COLO829 (cell line): ENCODE measurements at regions not wholly inside any gene's neighbourhood (a gene's known extent, or its start where the extent isn't known, plus 50 kb on each side); places are given as distances from the start of the nearest gene placed in this dataset.

Experiments
- DNase-seq: peaks from one replicate; pipeline ENCODE4 v3.0.0; 2012; ENCODE audit warnings: low spot score

DNA sequence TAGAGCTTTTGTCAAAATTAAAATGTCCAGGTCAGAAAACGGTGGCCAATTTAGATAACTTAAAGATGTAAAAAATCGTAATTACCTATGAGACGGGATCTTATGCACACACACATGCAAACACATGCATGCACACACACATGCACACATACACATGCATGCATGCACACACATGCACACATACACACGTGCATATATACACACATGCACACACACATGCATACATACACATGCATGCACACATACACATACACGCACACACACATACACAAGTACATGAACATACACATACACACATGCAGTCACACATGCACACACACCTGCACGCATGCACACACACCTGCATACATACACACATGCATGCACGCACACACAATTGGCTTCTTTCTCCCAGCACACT, 362.0 kb downstream of the IRX1 start:
- no peak for DNase-seq

DNA sequence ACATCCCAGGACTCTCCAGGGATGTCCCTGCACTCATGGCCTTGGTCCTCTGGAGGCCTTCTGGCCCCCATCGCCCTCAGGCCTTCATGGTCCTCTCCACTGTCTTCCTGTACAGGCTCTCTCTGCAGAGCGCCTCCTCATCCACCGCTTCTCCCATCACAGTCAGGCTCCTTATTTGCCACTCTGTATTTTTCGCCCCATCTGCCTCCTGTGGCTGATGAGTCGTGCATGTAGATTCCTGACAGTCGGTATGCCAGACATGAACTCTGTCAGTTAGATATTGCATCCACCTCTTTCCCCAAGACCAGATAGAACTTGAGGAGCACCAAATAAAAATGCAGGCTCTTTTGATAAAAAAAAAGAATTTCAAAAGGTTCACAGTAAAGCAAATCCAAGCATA, 362.8 kb downstream of the IRX1 start:
- DNase-seq: no peak

DNA sequence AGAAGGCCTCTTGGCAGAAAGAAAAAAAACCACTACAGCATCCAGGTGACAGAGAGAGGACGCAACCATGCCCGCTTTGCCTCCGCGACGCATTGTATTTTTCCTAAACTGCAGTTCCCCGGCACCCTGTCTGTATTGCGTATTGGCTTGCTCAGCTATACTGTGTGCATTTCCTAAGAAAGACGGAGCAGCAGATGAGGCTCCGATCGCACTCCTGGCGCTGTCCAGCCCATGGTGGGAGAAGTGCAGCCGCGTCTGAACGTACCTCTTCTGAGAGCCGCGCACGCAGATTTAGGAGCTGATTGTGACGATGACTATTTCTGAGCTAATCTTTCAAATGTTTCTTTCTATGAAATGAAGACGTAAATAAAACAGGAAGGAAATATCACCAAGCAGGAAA, 366.5 kb downstream of the IRX1 start:
- no peak for DNase-seq

DNA sequence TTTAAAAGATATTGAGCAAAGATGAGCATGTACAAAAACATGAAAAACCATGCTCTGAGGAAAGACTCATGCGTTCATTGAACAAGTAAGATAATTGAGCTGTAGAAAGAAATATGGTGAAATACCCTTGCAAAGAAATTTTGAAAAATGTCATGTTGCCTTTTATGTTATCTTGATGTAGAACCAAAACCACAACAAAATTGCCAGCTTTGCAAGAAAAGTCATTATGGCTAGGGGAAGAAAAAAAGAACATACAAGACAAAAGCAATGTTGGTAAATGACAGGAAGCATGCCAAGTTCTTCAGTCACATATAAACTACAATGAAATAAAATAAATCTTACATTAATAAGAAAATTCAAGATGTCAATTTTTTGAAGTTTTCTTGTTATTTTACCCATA, 368.0 kb downstream of the IRX1 start:
- no peak for DNase-seq

DNA sequence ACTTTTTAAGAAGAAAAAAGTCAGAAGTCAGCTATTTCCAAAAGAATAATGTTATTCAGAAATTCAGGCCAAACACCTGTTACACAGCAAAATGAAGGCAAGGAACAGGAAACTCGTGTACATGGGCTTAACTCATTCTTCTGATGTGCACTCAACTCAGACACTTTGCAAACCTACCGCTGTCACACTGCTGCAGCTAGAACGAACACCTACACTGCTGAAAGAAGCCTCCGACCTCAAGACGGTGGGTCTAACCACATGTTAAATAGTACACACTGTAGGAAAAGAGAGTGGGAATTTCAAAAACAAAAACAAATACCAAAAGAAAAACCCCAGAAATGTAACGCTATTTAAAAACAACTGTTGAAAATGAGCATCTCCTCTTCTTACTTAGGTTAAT, 384.5 kb downstream of the IRX1 start:
- DNase-seq: no peak

DNA sequence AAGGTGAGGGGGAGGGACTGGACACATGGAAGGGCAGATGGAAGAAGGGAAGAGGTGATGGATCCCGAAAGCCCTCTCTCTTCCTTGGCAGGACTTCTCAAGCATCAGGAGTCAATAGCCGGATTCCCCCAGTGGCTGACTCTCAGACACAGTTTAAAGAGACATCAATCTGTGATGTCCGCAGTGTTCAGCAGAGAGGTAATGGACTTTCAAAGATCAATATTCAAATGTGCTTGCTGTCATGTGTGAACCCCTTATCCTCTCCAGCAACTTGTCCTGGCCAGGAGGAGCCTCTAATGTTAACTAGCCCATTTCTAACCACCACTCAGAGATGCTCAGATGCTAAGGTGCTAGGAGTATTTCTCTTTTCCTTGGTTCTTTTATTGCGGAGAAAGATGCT, 392.2 kb downstream of the IRX1 start:
- no peak for DNase-seq

DNA sequence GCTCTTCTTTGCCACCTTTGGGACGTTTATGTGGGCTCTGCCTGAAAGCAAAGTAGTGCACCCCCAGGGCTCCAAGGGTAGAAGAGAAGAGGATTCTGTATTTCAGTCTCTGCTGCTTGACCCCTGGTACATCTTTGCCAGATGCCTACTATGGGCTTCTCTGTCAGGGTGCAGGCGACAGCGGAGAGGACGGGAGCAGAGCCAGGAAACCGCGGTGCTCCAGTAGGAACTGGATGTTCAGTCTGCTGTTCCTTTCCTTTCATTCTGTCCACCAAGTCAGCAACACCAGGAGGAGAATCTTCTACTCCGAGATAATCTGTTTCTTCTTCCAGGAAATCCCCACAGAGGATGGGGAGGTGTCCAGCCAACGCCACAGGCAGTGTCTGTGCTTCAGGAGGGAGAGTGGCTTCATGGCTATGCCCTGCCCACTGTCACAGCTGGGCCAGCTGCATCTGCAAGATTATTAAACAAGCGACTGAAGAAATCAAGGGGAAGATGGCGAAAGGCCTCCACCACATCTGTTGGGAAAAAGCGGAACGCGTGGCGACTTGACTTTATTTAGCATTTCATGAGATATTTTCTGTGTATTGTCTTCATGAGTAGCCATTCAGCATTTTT, 398.3 kb downstream of the IRX1 start:
- no peak for DNase-seq

DNA sequence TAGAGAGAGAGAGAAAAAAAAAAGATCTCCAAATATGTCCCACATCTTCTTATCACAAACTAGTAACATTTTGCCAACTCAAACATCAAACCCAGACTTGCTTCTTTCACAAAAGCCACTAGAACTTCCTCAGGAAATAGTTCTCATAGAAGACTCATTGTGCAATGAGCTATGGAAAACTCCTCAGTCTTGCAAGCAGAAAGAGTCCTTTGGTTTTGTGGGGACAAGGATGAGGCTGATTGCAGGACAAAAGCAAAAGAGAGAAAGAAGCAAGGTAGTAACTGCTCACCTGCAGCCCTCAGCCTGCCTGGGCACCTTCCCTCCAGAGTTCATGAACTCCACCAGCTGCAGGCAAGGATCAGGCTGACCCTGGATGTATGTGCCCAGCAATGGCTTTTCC, 399.0 kb downstream of the IRX1 start:
- no peak for DNase-seq

DNA sequence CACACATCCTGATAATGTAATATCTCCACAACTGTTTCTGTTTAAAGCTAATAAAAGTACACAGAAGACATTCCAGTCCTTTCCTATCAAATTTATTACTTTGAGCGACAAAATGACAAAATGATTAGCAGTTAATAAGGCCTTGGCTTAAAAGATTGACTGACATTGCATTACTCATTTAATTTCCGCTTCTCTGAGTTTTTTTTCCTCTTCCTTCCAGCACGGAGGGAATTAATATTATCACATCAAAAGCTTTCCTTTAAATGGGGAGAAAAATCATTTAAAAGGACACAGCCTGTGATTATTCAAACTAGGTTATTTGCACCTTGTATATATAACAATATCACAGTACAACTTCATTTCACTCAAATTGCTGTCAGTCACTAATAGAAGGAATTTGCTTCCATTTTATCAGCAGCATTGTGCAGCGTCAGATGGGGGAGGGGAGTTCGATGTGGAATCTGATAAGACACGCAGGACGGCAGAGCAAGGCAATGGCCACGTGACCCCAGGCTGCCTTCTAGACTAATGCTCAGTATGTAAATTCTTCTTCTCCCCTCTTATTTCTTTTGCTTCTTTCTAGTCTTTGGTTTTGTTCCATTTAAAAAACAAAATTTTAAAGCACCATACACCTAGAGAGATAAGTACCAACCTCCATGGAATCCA, 400.5 kb downstream of the IRX1 start:
- DNase-seq: no peak

DNA sequence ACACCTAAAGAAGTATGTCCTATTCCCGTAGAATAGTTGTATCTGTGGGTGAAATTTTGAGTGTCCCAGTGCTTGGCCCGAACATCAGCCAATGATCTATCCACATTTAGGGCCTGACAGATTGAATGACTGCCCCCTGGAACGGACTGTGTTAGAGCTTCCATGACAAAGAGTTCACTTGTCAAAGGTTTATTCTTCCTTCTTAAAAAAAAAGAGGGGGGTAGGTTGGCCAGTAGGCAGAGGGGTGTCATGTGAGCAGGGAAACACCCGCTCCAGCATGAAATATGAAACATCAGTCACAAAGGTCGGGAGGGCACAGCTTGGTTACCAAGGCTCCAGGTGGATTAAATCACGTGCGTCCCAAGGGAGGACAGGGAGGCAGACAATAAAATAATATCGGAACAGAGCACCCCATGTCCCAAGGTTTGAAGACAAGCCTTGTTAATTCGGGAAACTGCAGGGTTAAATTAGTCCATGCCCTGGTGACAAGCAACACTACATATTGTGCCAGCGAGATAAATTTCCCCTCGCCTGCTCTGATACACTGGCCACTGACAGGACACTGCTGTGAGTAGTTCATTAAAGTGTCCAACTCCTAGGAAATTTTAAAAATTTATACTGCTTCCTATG, 401.2 kb downstream of the IRX1 start:
- DNase-seq: no peak

DNA sequence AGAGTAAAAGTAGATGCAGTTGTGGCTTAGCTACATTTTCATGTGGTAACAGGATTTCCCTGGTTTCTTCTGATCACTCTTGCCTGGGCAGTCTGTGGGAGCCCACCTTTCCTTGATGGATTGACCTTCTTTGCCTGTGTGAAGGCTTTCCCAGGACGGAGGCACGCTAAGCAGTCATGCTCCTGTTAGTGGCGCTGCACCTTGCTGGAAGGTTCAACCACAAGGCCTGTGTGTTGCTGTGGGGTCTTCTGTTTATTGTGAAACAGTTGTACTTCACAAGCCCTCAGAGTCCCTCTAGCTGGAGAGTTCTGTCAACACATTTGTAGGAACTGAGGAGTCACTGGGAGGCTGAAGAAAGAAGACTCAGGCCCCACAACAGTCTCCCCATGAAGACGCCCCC, 402.0 kb downstream of the IRX1 start:
- no peak for DNase-seq

DNA sequence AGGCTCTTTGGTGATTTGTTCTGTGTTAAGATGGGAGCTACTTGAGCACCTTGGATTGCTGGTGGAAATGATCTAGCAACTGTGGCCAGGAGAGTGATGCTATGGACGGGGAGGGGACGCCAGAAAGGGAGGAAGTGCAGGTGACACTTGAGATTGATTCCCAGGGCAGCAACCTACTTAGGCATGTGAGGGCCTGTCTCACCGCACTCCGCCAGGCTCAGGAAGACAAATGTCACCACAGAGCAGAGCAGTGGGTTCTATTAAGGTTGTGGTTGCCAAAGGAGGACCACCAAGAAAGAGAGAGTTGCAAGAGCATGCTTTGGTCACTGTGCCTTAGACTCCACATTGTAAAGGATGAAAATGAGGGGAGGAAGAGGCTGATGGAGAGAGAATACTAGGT, 404.3 kb downstream of the IRX1 start:
- DNase-seq: no peak

DNA sequence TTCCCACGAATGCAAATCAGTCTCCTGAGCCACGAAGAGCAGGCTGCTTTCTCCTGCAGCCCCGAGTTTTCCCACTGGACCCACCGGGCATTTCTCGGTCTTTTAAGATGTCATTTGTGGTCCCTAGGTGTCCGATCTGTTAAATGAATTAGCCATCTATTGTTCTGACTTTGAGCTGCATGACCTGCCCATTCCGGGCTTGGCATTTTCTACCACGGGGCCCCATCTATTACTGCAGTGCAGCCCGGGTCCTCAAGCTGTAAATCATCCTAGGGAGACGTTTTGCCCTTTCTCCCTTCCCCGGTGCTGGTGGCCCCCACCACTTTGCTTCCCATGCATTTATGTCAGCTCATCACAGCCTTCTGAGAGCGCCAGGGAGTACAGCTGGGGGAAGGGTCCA, 405.4 kb downstream of the IRX1 start:
- no peak for DNase-seq

DNA sequence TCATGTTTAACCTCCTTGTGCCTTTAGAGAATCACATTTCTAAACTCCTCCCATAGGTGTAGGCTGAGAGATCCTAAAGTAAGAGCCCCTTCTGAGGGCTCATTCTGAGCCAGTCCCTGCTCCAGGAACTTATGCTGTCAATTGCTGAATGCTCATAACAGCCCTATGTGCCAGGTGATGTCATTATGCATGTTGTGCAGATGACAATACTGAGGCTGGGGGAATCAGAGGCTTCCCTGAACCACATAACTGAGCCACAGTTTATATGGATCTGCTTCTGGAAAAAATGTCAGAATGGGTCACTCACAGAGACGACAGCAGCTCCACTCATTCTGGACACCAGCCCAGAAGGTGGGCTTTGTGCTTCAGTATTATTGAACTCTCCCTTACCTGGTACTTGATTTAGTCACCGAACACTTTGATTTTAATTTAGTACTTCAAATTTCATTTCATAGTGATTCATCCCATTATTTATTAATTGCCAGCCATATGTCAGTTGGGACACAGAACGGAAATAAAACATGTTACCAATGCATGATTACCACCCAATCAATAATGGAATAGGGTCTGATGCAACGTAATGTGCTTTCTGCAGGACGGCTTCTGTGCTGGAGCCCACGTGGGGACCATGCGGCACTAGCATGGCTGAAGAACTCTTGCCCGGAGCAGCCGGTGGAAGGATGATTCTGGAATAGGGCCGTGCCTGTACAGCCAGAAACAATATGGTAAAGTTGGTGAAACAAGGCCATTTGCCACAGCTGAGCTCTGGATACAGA, 406.3 kb downstream of the IRX1 start:
- DNase-seq: no peak

DNA sequence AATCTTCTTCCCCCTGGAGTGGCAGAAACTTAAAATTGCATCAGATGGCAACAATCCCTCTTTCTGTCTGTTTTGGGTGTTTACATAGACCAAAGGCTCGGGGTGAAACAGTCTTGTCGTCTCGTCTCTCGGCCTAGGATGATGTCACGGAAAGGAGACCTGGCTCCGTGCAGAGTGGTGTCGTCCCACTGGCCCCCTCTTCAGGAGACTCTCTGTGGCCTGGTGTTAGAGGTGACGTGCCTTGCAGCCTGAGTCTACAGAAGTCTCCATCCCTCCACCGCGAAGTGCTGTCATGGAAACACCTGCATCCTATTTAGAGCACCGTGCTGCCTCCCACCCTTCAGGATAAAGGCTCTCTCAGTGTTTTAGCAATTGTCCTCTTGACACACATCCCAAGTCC, 409.7 kb downstream of the IRX1 start:
- DNase-seq: no peak

DNA sequence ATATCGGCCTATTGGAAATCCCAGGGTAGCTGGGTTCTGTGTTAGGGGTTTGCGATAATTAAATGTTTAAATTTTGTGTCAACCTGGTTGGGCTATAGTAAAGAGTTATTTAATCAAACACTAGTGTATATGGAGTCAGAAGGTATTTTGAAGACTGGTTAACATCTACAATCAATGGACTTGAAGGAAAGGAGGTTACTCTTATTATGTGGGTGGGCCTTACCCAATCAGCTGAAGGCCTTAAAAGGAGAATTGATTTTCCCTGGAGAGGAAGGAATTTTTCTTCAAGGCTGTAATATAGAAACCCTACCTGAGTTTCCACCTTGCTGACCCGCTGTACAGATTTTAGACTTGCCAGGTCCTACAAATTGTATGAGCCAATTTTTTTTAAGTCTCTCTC, 411.4 kb downstream of the IRX1 start:
- DNase-seq: no peak

DNA sequence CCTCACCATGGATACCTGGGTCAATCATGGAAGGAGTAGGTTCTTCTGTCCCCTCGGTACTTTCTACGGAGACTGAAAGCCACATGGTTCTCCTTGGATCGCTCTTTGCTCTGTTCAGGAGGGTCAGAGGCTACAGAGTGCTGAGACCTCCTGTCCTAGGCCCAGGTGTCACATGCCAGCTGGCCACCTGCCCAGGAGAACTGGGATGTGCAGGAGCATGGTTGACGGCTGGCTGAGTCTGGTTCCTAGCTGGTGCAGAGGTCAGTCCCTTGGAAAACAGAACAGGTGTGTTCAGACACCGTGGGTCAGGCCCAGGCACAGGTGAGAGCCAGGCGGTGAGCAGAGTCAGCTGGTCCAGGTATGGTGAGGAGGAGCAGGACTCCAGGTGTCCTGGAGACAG, 416.3 kb downstream of the IRX1 start:
- no peak for DNase-seq

DNA sequence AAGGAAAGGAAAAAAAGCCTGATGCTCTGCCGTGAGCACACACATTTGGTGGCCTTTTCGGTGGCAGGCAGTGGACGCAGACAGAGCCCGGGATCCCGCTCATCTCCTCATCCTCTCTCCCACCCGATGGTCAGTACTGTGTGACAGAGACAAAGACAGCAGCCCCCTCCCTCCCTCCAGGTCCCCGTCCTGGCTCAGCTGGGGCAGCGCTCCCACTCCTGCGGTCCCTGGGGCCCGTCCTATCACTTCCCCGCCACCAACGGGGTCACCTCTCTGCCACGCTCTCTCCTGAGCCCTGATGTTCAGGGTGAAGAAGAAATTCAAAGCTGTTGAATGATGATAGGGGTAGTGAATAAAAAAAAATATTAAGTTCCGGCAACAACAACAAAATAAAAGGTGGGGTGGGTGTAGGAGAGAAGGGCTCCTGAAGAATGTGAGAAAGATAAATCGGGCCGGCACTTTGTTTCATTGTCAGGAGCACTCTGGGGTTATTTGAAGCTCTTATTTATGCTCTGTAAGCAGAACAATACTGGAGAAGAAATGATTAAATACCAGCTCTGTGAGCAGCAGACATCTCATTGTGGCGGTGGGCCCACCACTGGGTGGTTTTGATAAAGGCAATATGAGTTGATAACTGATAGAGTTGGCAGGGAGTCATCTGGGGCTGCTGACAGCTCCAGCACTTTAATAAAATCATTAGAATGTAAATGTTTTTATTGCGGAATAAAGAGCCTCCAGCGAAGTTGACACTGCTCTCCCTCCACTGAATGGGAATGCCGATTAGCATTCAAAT, 417.7 kb downstream of the IRX1 start:
- DNase-seq: no peak

DNA sequence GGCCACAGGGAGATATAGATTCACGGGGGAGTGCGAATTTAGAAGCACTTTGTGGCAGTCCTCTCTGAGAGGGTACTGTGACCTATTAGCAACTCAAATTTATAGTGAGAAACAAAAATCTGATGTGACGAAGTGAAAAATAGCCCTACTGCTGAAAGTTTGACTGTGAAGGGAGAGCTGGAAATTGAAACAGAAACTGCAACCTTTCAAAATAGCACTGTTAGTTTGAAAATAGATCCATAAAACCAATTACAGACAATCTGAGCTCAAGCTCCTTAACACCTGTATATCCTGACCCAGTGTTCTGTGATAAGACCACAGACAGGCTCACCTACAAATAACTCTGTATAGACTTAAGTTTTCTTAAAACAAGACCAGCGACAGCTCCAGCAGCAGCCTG, 420.1 kb downstream of the IRX1 start:
- no peak for DNase-seq

DNA sequence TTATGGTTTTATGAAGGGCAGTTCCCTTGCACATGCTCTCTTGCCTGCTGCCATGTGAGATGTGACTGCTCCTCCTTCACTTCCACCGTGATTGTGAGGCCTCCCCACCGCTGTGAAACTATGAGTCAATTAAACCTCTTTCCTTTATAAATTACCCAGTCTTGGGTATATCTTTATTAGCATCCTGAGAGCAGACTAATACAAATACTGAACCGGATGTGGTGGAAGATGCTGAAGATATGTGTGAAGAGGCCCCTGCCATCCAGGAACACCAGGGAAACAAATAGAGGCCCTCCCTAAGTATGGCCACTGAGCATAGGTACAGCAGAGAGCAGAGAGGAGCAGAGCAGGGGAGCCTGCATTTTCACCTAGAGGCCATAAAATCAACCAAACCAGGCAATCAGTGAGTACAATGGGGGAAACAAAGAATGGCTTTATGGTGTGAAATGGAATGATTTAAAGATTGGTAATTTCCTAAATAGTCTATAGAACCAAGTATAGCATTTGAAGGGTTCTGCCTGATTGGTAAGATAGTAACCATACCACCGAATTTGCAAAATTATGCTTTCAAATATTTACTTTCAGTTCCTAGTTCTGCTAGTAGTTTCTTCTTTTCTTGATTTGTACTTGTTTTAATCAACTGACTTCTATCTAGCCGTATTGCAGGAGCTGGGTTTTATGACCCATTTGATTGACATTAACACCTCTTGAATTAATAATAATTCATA, 421.6 kb downstream of the IRX1 start:
- DNase-seq: no peak

DNA sequence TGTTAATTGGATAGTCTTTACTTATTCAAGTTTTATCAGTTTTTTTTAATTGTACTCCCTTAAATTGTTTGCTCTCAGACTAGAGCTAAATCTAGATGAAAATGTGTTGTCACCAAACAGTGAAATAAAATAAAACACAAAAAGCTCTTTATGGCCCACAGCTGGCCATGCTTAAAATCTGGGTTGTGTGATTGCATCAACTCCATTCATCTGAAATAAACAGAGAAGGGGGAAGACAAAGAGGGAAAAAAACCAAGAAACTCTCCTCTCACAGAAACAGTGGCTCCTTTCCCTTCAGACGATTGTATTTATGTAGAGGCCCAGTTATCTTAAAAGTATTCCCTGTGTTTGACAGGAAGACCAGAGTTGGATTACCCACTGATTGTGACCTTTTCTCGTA, 422.4 kb downstream of the IRX1 start:
- DNase-seq: no peak
